ENCODE measurements at regions not wholly inside any gene's neighbourhood (a gene's known extent, or its start where the extent isn't known, plus 50 kb on each side); places are given as distances from the start of the nearest gene placed in this dataset.

GRCh38 chr2:18065249-18065648 is 186.8 kb downstream of the KCNS3 start:
- no peak for TF ChIP-seq CTCF (conservative IDR thresholded peaks at IDR 0.05 in 1 of 2, IDR thresholded peaks at IDR 0.05 in 1 of 2; ENCODE audit: low read depth in 1 of 2, low read length in 2 of 2)
- no peak for TF ChIP-seq EZH2 (IDR thresholded peaks at IDR 0.05; ENCODE audit: low read length, missing control alignments)
- Histone ChIP-seq H3K27me3 (ENCODE audit: control insufficient read depth, insufficient read depth, low read length) (no peaks in the 10 kb centered on the region), H3K9ac (ENCODE audit: insufficient read depth, low read length) (no peak overlapping the region), H3K4me1 (ENCODE audit: control insufficient read depth, extremely low read depth, insufficient read depth, low read length) (peaks cover 9% of the 10 kb centered on the region), H3K9me3 (ENCODE audit: control insufficient read depth, insufficient read depth, low read depth, low read length) (no peaks in the 10 kb centered on the region), H4K20me1 (ENCODE audit: control insufficient read depth, extremely low read depth, insufficient read depth, low read length) (no peaks in the 10 kb centered on the region), H2AFZ (ENCODE audit: low read length) (no peak overlapping the region), H3K4me2 (ENCODE audit: extremely low read depth, insufficient read depth, low read length) (no peak overlapping the region), H3K36me3 (ENCODE audit: control insufficient read depth, insufficient read depth, low read length) (no peaks in the 10 kb centered on the region), H3K79me2 (ENCODE audit: control insufficient read depth, insufficient read depth, low read length) (no peaks in the 10 kb centered on the region), H3K27ac (ENCODE audit: insufficient read depth, low read length) (no peak overlapping the region), H3K4me3 (replicated peaks in 1 of 4; ENCODE audit: control extremely low read depth in 1 of 4, insufficient read depth in 1 of 4, low read depth in 3 of 4, low read length in 4 of 4) (no peak overlapping the region)
- DNase-seq (ENCODE audit: low read depth in 2 of 2): no peak

DNA sequence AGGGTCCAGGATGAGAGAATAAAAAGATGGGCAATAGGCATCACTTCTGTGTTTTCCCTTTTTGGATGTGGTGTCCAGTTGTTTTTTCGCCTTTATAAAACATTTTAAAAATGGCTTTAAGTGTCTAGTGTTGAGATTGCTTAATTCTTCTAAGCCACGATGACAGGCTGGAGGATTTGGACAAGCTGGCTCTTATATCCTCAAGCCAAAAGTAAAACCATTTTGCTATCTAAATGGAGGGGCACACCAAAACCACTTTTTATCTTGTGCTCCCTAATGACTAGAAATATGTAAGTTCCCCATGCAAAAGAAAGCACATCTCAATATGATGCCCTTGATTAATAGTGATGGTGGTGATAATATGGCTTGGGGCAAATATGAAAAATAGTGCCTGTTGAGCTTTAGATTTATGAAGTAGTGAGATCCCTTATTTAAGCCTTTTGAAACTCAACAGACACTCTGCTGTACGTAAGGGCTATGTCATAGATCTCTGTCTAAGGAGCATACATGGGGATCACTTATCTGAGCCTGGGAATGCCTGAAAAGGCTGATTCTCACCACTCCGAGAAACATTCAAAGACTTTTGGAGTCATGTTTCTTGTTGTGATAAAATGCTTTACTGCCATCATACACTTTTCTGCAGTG is 185.5 kb downstream of the KCNS3 start:
- Histone ChIP-seq H4K20me1 (ENCODE audit: control insufficient read depth, extremely low read depth, insufficient read depth, low read length) (no peaks in the 10 kb centered on the region), H3K36me3 (ENCODE audit: control insufficient read depth, insufficient read depth, low read length) (no peaks in the 10 kb centered on the region), H3K4me1 (ENCODE audit: control insufficient read depth, extremely low read depth, insufficient read depth, low read length) (peaks cover 9% of the 10 kb centered on the region), H3K4me3 (replicated peaks in 1 of 4; ENCODE audit: control extremely low read depth in 1 of 4, insufficient read depth in 1 of 4, low read depth in 3 of 4, low read length in 4 of 4) (no peak overlapping the region), H3K9ac (ENCODE audit: insufficient read depth, low read length) (no peak overlapping the region), H3K4me2 (ENCODE audit: extremely low read depth, insufficient read depth, low read length) (no peak overlapping the region), H3K9me3 (ENCODE audit: control insufficient read depth, insufficient read depth, low read depth, low read length) (no peaks in the 10 kb centered on the region), H3K27me3 (ENCODE audit: control insufficient read depth, insufficient read depth, low read length) (no peaks in the 10 kb centered on the region), H3K27ac (ENCODE audit: insufficient read depth, low read length) (no peak overlapping the region), H3K79me2 (ENCODE audit: control insufficient read depth, insufficient read depth, low read length) (no peaks in the 10 kb centered on the region), H2AFZ (ENCODE audit: low read length) (no peak overlapping the region)
- peak; percentile 17 to 56 for DNase-seq (ENCODE audit: low read depth in 2 of 2)
- no peak for TF ChIP-seq CTCF (conservative IDR thresholded peaks at IDR 0.05 in 1 of 2, IDR thresholded peaks at IDR 0.05 in 1 of 2; ENCODE audit: low read depth in 1 of 2, low read length in 2 of 2)
- no peak for TF ChIP-seq EZH2 (IDR thresholded peaks at IDR 0.05; ENCODE audit: low read length, missing control alignments)

DNA sequence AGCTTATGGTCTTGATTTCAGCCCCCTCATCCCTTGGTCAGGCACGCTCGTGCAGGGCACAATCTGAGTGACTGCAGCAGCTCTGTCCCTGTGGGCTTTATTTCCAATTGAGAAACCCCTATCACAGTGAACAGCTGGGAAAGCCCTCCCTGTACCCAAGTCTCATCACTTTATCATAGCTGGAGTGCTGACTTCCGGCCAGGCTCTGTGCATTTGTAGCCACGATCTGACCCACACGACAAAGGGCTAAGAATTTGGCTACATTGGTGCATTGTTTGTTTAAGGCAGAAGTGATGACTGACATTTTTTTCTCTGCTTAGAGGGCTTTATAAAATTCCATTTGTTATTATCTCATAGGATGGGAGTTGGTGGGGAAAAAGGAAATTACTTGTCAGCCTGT is 184.4 kb downstream of the KCNS3 start:
- Histone ChIP-seq H3K9me3 (ENCODE audit: control insufficient read depth, insufficient read depth, low read depth, low read length) (no peaks in the 10 kb centered on the region), H3K4me1 (ENCODE audit: control insufficient read depth, extremely low read depth, insufficient read depth, low read length) (peaks cover 9% of the 10 kb centered on the region), H3K27ac (ENCODE audit: insufficient read depth, low read length) (no peak overlapping the region), H3K27me3 (ENCODE audit: control insufficient read depth, insufficient read depth, low read length) (no peaks in the 10 kb centered on the region), H3K9ac (ENCODE audit: insufficient read depth, low read length) (no peak overlapping the region), H3K4me2 (ENCODE audit: extremely low read depth, insufficient read depth, low read length) (no peak overlapping the region), H3K4me3 (replicated peaks in 1 of 4; ENCODE audit: control extremely low read depth in 1 of 4, insufficient read depth in 1 of 4, low read depth in 3 of 4, low read length in 4 of 4) (no peak overlapping the region), H3K36me3 (ENCODE audit: control insufficient read depth, insufficient read depth, low read length) (no peaks in the 10 kb centered on the region), H2AFZ (ENCODE audit: low read length) (no peak overlapping the region), H4K20me1 (ENCODE audit: control insufficient read depth, extremely low read depth, insufficient read depth, low read length) (no peaks in the 10 kb centered on the region), H3K79me2 (ENCODE audit: control insufficient read depth, insufficient read depth, low read length) (no peaks in the 10 kb centered on the region)
- no peak for TF ChIP-seq EZH2 (IDR thresholded peaks at IDR 0.05; ENCODE audit: low read length, missing control alignments)
- no peak for TF ChIP-seq CTCF (conservative IDR thresholded peaks at IDR 0.05 in 1 of 2, IDR thresholded peaks at IDR 0.05 in 1 of 2; ENCODE audit: low read depth in 1 of 2, low read length in 2 of 2)
- peak in 1 of 2 donors; percentile 23 for DNase-seq (ENCODE audit: low read depth in 2 of 2)

All from fibroblast of lung (primary cell).